Lower leg skin (tissue), 3 donors: ENCODE measurements at regions not wholly inside any gene's neighbourhood (a gene's known extent, or its start where the extent isn't known, plus 50 kb on each side); places are given as distances from the start of the nearest gene placed in this dataset.

ENCODE experiments used
- CTCF ChIP-seq, 3 donors: fragments of 450-650 bp; IDR thresholded peaks; one replicate each; pipeline ENCODE4 v1.5.1; 2016; ENCODE audit warnings: antibody characterized with exemption in 3 of 3, mild to moderate bottlenecking in 3 of 3, moderate library complexity in 2 of 3
- POLR2A ChIP-seq, 2 donors: fragments of 450-650 bp; IDR thresholded peaks; one replicate each; pipeline ENCODE4 v1.6.1; 2016 to 2017; ENCODE audit warnings: antibody characterized with exemption in 2 of 2, mild to moderate bottlenecking in 1 of 2, moderate library complexity in 1 of 2

- TF ChIP-seq POLR2A (IDR thresholded peaks at IDR 0.05): no peak
- TF ChIP-seq CTCF (IDR thresholded peaks at IDR 0.05): no peak
Observed at GRCh38 chr3:101931081-101931480, 81.8 kb downstream of the NFKBIZ start.
